PC-9 (cell line): ENCODE measurements at regions not wholly inside any gene's neighbourhood (a gene's known extent, or its start where the extent isn't known, plus 50 kb on each side); places are given as distances from the start of the nearest gene placed in this dataset.

ENCODE experiments used
- BruUV-seq: library from RNA; stranded (reverse); fragments of 400-500 nt; replicated peaks from 2 replicates; lab custom pipeline; 2021; lab: Mats Ljungman, UMichigan
- CTCF ChIA-PET: fragments of 300-600 bp; sonication (Branson Sonifier 250); formaldehyde crosslinking; loops from one replicate; lab custom pipeline; 2022; ENCODE audit warnings: antibody characterized with exemption; lab: Charles Lee
- POLR2A ChIA-PET: fragments of 300-600 bp; sonication (Branson Sonifier 250); formaldehyde crosslinking; loops from one replicate; lab custom pipeline; 2022; ENCODE audit warnings: antibody characterized with exemption; ENCODE audit not compliant: unreplicated experiment; lab: Charles Lee
- DNase-seq, 2 experiments: peaks; one replicate each; pipeline versions ENCODE4 v3.0.0 to v3.0.0-alpha.2; 2015 to 2022; ENCODE audit warnings: mixed read lengths in 1 of 2
- H2AFZ ChIP-seq: fragments of 200-600 bp; sonication (generic); 2 replicates; pipeline ENCODE4 v1.8.1; 2017; ENCODE audit warnings: antibody characterized with exemption
- H3F3A ChIP-seq: fragments of 200-600 bp; sonication (generic); 2 replicates; pipeline ENCODE4 v1.8.1; 2017; ENCODE audit warnings: antibody characterized with exemption, mild to moderate bottlenecking, low read depth; ENCODE audit not compliant: insufficient read depth
- H3K27ac ChIP-seq: fragments of 200-600 bp; sonication (generic); 2 replicates; pipeline ENCODE4 v1.6.1; 2016; ENCODE audit warnings: mixed run types
- H3K27me3 ChIP-seq: fragments of 200-600 bp; sonication (generic); 2 replicates; pipeline ENCODE4 v1.6.1; 2016; ENCODE audit warnings: low read depth, mixed run types; ENCODE audit not compliant: insufficient read depth
- H3K36me3 ChIP-seq: fragments of 200-600 bp; sonication (generic); 2 replicates; pipeline ENCODE4 v1.6.1; 2016; ENCODE audit warnings: low read depth, mixed run types
- H3K4me1 ChIP-seq: fragments of 200-600 bp; sonication (generic); replicated peaks from 2 replicates; pipeline ENCODE4 v1.6.1; 2016; ENCODE audit warnings: mixed run types; ENCODE audit not compliant: insufficient read depth
- H3K4me2 ChIP-seq: fragments of 200-600 bp; sonication (generic); 2 replicates; pipeline ENCODE4 v1.6.1; 2017; ENCODE audit warnings: mixed run types
- H3K4me3 ChIP-seq: fragments of 200-600 bp; sonication (generic); 2 replicates; pipeline ENCODE4 v1.6.1; 2016; ENCODE audit warnings: mixed run types
- H3K79me2 ChIP-seq: fragments of 200-600 bp; sonication (generic); 2 replicates; pipeline ENCODE4 v1.6.1; 2017; ENCODE audit warnings: low read depth, mixed run types
- H3K9me2 ChIP-seq: fragments of 200-600 bp; sonication (generic); 2 replicates; pipeline ENCODE4 v1.8.1; 2017; ENCODE audit warnings: mild to moderate bottlenecking; ENCODE audit not compliant: insufficient read depth
- H3K9me3 ChIP-seq: fragments of 200-600 bp; sonication (generic); 2 replicates; pipeline ENCODE4 v1.8.1; 2016; ENCODE audit warnings: low read depth; ENCODE audit not compliant: insufficient read depth
- H4K20me1 ChIP-seq: fragments of 200-600 bp; sonication (generic); 2 replicates; pipeline ENCODE4 v1.8.1; 2017; ENCODE audit not compliant: insufficient read depth
- EZH2 ChIP-seq: fragments of 200-600 bp; sonication (generic); IDR thresholded peaks from 2 replicates; pipeline ENCODE4 v1.8.0; 2017; ENCODE audit warnings: antibody characterized with exemption, low read depth
- intact Hi-C: fragments of 100-400 bp; cut with micrococcal nuclease; formaldehyde crosslinking; loops from one replicate; pipeline ENCODE4 v1.10.0; 2022; ENCODE audit not compliant: unreplicated experiment
- TF ChIP-seq, protein P1 (sequence below): fragments of 200-600 bp; sonication (generic); conservative IDR thresholded peaks from 2 replicates; pipeline ENCODE4 v1.6.1; 2017; ENCODE audit warnings: mixed run types, antibody characterized with exemption, mild to moderate bottlenecking, moderate library complexity

DNA sequence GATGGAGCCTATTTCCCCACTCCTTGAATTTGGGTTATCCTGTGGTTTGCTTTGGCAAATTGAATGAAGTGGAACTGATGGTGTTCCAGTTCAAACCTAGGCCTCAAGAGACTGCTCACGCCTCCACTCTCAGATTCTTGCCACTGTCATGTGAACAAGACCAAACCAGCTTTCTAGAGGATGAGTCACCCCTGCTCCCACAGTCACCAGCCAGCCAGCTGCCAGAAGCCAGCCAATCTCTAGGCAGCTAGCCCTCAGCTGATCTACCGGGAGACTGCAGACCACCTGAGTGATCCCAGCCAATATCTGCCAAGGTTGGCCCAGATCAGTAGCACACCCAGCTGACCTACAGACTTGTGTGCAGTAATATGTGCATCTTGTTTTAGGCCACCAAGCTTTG lies 300.6 kb downstream of the TMEM38B start:
- intact Hi-C loops, result no loop called here

GRCh38 chr9:106017198-106017740 lies 322.9 kb downstream of the TMEM38B start:
- Histone ChIP-seq H3K79me2 (no peaks in the 10 kb centered on the region), H3K27ac (no peak overlapping the region), H3K9me2 (no peaks in the 10 kb centered on the region), H3K4me1 (no peaks in the 10 kb centered on the region), H3K9me3 (no peaks in the 10 kb centered on the region), H3F3A (no peaks in the 10 kb centered on the region), H2AFZ (no peak overlapping the region), H3K36me3 (no peaks in the 10 kb centered on the region), H4K20me1 (no peaks in the 10 kb centered on the region), H3K4me3 (no peak overlapping the region), H3K4me2 (no peak overlapping the region), H3K27me3 (no peaks in the 10 kb centered on the region)
- TF ChIP-seq, protein P1, sequence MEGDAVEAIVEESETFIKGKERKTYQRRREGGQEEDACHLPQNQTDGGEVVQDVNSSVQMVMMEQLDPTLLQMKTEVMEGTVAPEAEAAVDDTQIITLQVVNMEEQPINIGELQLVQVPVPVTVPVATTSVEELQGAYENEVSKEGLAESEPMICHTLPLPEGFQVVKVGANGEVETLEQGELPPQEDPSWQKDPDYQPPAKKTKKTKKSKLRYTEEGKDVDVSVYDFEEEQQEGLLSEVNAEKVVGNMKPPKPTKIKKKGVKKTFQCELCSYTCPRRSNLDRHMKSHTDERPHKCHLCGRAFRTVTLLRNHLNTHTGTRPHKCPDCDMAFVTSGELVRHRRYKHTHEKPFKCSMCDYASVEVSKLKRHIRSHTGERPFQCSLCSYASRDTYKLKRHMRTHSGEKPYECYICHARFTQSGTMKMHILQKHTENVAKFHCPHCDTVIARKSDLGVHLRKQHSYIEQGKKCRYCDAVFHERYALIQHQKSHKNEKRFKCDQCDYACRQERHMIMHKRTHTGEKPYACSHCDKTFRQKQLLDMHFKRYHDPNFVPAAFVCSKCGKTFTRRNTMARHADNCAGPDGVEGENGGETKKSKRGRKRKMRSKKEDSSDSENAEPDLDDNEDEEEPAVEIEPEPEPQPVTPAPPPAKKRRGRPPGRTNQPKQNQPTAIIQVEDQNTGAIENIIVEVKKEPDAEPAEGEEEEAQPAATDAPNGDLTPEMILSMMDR, result no peak
- TF ChIP-seq EZH2, result no peak
- CTCF ChIA-PET, result no interaction called here
- intact Hi-C loops, result no loop called here
- BruUV-seq, result no TSS peak
- DNase-seq, result no peak
- POLR2A ChIA-PET, result no interaction called here

More for the DNA sequence above, 300.6 kb downstream of the TMEM38B start:
- no peaks in the 10 kb centered on the region for H3K79me2 ChIP-seq
- no peaks in the 10 kb centered on the region for H3K9me3 ChIP-seq
- POLR2A ChIA-PET, result no interaction called here
- H3K4me1 ChIP-seq, result no peaks in the 10 kb centered on the region
- H3F3A ChIP-seq, result no peaks in the 10 kb centered on the region
- no peaks in the 10 kb centered on the region for H4K20me1 ChIP-seq
- no peaks in the 10 kb centered on the region for H3K27me3 ChIP-seq
- H3K9me2 ChIP-seq, result no peaks in the 10 kb centered on the region; the same call in 1 of the 2 replicates
- no TSS peak for BruUV-seq
- no peak overlapping the region for H3K4me2 ChIP-seq
- TF ChIP-seq, protein P1, result no peak
- H3K27ac ChIP-seq, result no peak overlapping the region
- no peaks in the 10 kb centered on the region for H3K36me3 ChIP-seq
- H2AFZ ChIP-seq, result no peak overlapping the region
- CTCF ChIA-PET, result no interaction called here
- DNase-seq, result no peak
- no peak overlapping the region for H3K4me3 ChIP-seq

DNA sequence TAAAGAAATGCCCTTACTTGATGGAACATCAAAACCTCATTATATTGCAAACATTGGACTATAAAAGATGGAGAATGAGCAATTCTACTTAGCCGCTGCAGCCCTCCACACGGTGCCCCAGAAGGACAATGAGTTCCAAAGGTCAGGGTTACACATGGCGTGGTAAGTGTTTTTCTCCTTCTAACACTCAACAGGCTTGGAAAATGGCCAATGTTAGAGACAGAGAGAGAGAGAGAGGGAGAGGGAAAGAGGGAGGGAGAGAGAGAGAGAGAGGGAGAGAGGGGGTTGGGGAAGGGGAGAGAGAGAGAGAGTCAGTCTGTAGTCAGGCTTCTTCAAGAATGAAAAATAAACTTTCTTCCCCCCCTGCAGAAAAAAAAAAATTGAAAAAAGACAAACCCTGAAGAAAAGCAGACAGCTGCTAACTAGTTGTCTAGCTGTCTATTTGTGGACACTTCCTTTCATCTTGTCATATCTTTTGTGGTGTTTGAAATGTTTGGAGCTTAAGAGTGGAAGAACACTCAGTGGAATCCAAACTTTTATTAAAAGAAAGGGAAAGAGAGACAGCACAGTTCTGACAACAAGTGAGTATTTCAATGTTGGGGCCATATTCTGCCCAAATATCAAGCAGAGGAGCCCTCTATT lies 324.8 kb downstream of the TMEM38B start:
- BruUV-seq, result no TSS peak
- Histone ChIP-seq H3K36me3 (no peaks in the 10 kb centered on the region), H3K4me3 (no peak overlapping the region), H3F3A (no peaks in the 10 kb centered on the region), H3K9me2 (no peaks in the 10 kb centered on the region), H2AFZ (no peak overlapping the region), H3K27me3 (no peaks in the 10 kb centered on the region), H3K4me2 (no peak overlapping the region), H3K4me1 (no peaks in the 10 kb centered on the region), H3K9me3 (no peaks in the 10 kb centered on the region), H4K20me1 (no peaks in the 10 kb centered on the region), H3K27ac (no peak overlapping the region), H3K79me2 (no peaks in the 10 kb centered on the region)
- no peak for DNase-seq
- POLR2A ChIA-PET, result no interaction called here
- intact Hi-C loops, result no loop called here
- TF ChIP-seq EZH2, result no peak
- TF ChIP-seq, protein P1, result no peak
- CTCF ChIA-PET, result no interaction called here
